WTC11 (cell line): ENCODE measurements at regions not wholly inside any gene's neighbourhood (a gene's known extent, or its start where the extent isn't known, plus 50 kb on each side); places are given as distances from the start of the nearest gene placed in this dataset.

Source experiments
- ATF1 ChIP-seq: sonication (generic); formaldehyde crosslinking; IDR thresholded peaks from 2 replicates; pipeline ENCODE4 v1.8.1; 2023; ENCODE audit warnings: mild to moderate bottlenecking, moderate library complexity, missing genetic modification reagents
- JUN ChIP-seq: sonication (generic); formaldehyde crosslinking; IDR thresholded peaks from 2 replicates; pipeline ENCODE4 v1.8.0; 2023; ENCODE audit warnings: mild to moderate bottlenecking, missing genetic modification reagents
- SOX15 ChIP-seq: fragments of 250-450 bp; sonication (Bioruptor Pico); IDR thresholded peaks from 2 replicates; pipeline ENCODE4 v1.9.0; 2021; ENCODE audit warnings: mild to moderate bottlenecking

- TF ChIP-seq SOX15 (CRISPR knock-in tag), result no peak
- TF ChIP-seq JUN (CRISPR knock-in tag), result no peak
- TF ChIP-seq ATF1 (CRISPR knock-in tag), result no peak
Observed at GRCh38 chr10:78980354-78980753, 88.4 kb upstream of the ZMIZ1 start.
